Pancreas (tissue), 10 donors: ENCODE measurements at regions not wholly inside any gene's neighbourhood (a gene's known extent, or its start where the extent isn't known, plus 50 kb on each side); places are given as distances from the start of the nearest gene placed in this dataset.

Experiments used
- ATAC-seq, 4 donors: fragments of 200-7000 bp; cut with Tn5 transposase; one replicate each; pipeline versions ENCODE4 v1.8.0 to v1.9.1; 2020; ENCODE audit warnings: mild to moderate bottlenecking in 4 of 4, moderate library complexity in 4 of 4
- DNase-seq, 6 donors: peaks; one replicate each; pipeline ENCODE4 v3.0.0-alpha.2; 2020
- FAIRE-seq: peaks from 2 replicates; lab custom pipeline; 2012; peaks lifted over from hg19 to GRCh38; lab: Jason Lieb, UNC
- H3K27ac ChIP-seq, 4 donors: fragments of 200-600 bp; sonication (generic); 1 replicate in 3 of 4; 2 replicates in 1 of 4; pipeline versions ENCODE4 v1.5.0 to v1.8.0; 2020
- H3K27me3 ChIP-seq, 4 donors: fragments of 200-600 bp; one replicate each; pipeline ENCODE4 v1.8.0; 2021
- H3K36me3 ChIP-seq, 3 donors: fragments of 200-600 bp; sonication (generic) in 1 of 3; one replicate each; pipeline versions ENCODE4 v1.5.0 to v1.8.0; 2020 to 2021
- H3K4me1 ChIP-seq, 3 donors: fragments of 200-600 bp; one replicate each; pipeline ENCODE4 v1.8.0; 2021
- H3K4me3 ChIP-seq, 4 donors: fragments of 200-600 bp; sonication (generic) in 2 of 4; one replicate each; pipeline versions ENCODE4 v1.5.0 to v1.8.0; 2020 to 2021
- H3K9me3 ChIP-seq, 4 donors: fragments of 200-600 bp; one replicate each; pipeline ENCODE4 v1.8.0; 2021
- CTCF ChIP-seq, 4 donors: fragments of 200-600 bp; sonication (generic) in 3 of 4; IDR thresholded peaks; one replicate each; pipeline versions ENCODE4 v1.5.0 to v1.8.0; 2021; ENCODE audit warnings: antibody characterized with exemption in 4 of 4
- WGBS, 2 donors: extraction: QIAGEN DNeasy Blood & Tissue Kit; methylation state at CpG; one replicate each; pipeline ENCODE4 v1.1.7; 2013; 5-methylcytosine and 5-hydroxymethylcytosine counted together
- intact Hi-C, 3 donors: fragments of 100-400 bp; cut with DNase I; formaldehyde crosslinking; loops; one replicate each; pipeline versions ENCODE4 v1.11.1 to v1.14.2; 2022
- donor health status: healthy with polysubstance abuse.
- donor health status: DM: no; HTN: no; CAD: no; lungs with moderate emphysema.
- donor health status: DM: no; HTN: no; CAD: no.
- donor health status: control.
- donor health status: control.
- donor health status: Bipolar disorder and iron deficiency.
- donor health status: DM: yes; HTN: yes; CAD: no.
- donor health status: DM: no; HTN: no; CAD: no.
- donor health status: DM: no; HTN: no; CAD: no.
- donor health status: DM: yes; HTN: yes; CAD: no.

DNA sequence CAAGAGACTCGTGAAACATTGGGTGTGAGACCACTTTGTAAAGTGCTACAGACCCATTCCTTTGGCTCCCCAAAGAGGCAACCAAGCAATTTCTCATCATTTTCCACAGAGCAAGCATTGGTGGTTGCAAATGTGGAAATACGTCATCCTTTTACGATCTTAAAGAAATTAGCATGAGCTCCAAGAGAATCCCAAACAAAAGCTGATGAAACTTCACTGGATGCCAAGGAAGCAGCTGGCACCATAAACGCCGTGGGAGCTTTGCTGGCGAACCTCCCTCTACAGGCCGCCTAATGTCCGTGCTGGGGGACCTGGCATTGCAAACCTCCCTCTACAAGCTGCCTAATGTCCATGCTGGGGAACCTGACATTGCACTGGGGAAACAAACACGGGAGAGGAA is 432.4 kb downstream of the ACTL7B start:
- 73 to 80% methylated on average over 9 of the region's 9 CpGs for WGBS, 2 donors
- no peaks in the 10 kb centered on the region for H3K9me3 ChIP-seq
- no peaks in the 10 kb centered on the region for H3K36me3 ChIP-seq
- H3K4me1 ChIP-seq: no peaks in the 10 kb centered on the region
- H3K4me3 ChIP-seq: no peak overlapping the region
- FAIRE-seq: no peak
- no peaks in the 10 kb centered on the region for H3K27me3 ChIP-seq
- TF ChIP-seq CTCF (IDR thresholded peaks at IDR 0.05): no peak
- intact Hi-C loops: no loop called here
- ATAC-seq: no peak
- no peak for DNase-seq
- no peak overlapping the region for H3K27ac ChIP-seq

DNA sequence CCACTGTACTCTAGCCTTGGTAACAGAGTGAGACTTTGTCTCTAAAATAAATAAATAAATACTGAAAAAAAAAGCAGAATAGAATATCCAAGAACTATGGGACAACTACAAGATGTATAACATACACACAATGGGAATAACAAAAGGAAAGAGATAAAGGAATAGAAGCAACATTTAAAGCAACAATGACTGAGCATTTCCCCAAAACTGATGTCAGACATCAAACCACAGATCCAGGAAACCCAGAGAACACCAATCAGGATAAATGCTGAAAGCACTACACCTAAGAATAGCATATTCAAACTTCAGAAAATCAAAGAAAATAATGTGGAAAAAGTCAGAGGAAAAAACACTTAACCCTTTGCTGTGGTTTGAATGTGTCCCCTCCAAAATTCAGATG is 436.4 kb downstream of the ACTL7B start:
- intact Hi-C loops: no loop called here
- FAIRE-seq: no peak
- no peaks in the 10 kb centered on the region for H3K9me3 ChIP-seq
- H3K27me3 ChIP-seq: no peaks in the 10 kb centered on the region
- no peak overlapping the region for H3K4me3 ChIP-seq
- no peak overlapping the region for H3K27ac ChIP-seq
- no peak for DNase-seq
- H3K4me1 ChIP-seq: no peaks in the 10 kb centered on the region
- no peaks in the 10 kb centered on the region for H3K36me3 ChIP-seq
- ATAC-seq: no peak
- no peak for TF ChIP-seq CTCF (IDR thresholded peaks at IDR 0.05)

GRCh38 chr9:108417726-108418125 is 438.1 kb downstream of the ACTL7B start:
- Histone ChIP-seq H3K36me3 (no peaks in the 10 kb centered on the region), H3K4me1 (no peaks in the 10 kb centered on the region), H3K27me3 (no peaks in the 10 kb centered on the region), H3K9me3 (no peaks in the 10 kb centered on the region), H3K27ac (no peak overlapping the region), H3K4me3 (no peak overlapping the region)
- WGBS, 2 donors: 75 to 89% methylated on average over 1 of the region's 1 CpG
- no peak for ATAC-seq
- intact Hi-C loops: no loop called here
- FAIRE-seq: no peak
- no peak for TF ChIP-seq CTCF (IDR thresholded peaks at IDR 0.05)
- DNase-seq: no peak

DNA sequence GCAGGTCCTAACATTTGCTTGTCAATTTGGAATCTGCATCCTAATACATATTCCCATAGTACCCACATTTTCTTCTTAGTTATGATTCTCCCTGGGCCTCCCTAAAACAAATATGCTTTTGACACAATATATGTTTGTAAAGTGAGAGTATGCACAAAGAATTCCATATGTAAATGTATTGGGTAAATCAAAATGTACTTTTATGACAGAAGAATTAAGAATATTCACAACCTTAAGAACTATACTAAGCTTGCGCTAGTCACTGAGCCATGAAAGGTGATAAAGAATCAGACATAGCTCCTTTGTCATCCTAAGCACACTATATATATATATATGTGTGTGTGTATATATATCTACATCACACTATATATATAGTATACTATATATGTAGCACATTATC is 438.5 kb downstream of the ACTL7B start:
- Histone ChIP-seq H3K27ac (no peak overlapping the region), H3K4me3 (no peak overlapping the region), H3K4me1 (no peaks in the 10 kb centered on the region), H3K27me3 (no peaks in the 10 kb centered on the region), H3K9me3 (no peaks in the 10 kb centered on the region), H3K36me3 (no peaks in the 10 kb centered on the region)
- ATAC-seq (no peak), FAIRE-seq (no peak), DNase-seq (no peak)
- WGBS, 2 donors: 97 to 100% methylated on average over 1 of the region's 1 CpG
- no peak for TF ChIP-seq CTCF (IDR thresholded peaks at IDR 0.05)
- intact Hi-C loops: no loop called here

DNA sequence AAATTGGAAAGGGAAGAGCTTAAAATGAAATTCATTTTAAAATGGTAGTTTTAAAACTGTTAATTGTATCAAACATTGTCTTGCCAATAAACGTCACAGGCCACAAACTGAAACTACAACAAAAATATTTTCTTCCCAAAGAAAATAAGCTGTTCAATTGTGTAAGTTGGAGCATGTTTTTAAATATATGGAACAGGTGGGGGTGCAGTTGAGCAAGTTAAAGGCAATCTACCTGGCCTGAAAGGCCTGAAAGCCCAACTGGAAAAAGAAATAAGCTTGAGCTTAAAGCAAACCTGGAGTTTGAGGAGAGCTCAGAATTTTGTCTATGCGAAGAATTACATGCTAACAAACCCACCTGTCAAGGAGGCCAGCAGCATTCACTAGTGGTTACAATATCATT is 439.5 kb downstream of the ACTL7B start:
- no peaks in the 10 kb centered on the region for H3K9me3 ChIP-seq
- WGBS, 2 donors: 64 to 80% methylated on average over 2 of the region's 2 CpGs
- DNase-seq: no peak
- H3K4me3 ChIP-seq: no peak overlapping the region
- ATAC-seq: no peak
- no peak for FAIRE-seq
- no peak overlapping the region for H3K27ac ChIP-seq
- no peaks in the 10 kb centered on the region for H3K4me1 ChIP-seq
- no peaks in the 10 kb centered on the region for H3K27me3 ChIP-seq
- intact Hi-C loops: no loop called here
- H3K36me3 ChIP-seq: no peaks in the 10 kb centered on the region
- no peak for TF ChIP-seq CTCF (IDR thresholded peaks at IDR 0.05)
